ENCODE measurements at regions not wholly inside any gene's neighbourhood (a gene's known extent, or its start where the extent isn't known, plus 50 kb on each side); places are given as distances from the start of the nearest gene placed in this dataset.

- H3K14ac ChIP-seq (ENCODE audit: insufficient read length) = no peak overlapping the region
- H3K4me2 ChIP-seq (ENCODE audit: insufficient read depth in 1 of 2, low read depth in 2 of 2, low read length in 2 of 2) = no peak overlapping the region
- no peak overlapping the region for H3K4me3 ChIP-seq (ENCODE audit: extremely low read depth in 1 of 4, insufficient read depth in 2 of 4, low read depth in 3 of 4, low read length in 4 of 4)
- no peak overlapping the region for H4K91ac ChIP-seq (replicated peaks; ENCODE audit: insufficient read length, low read length)
- H3K9me3 ChIP-seq (ENCODE audit: insufficient read depth in 2 of 2, low read depth in 1 of 2, low read length in 1 of 2) = peaks cover 17 to 27% of the 10 kb centered on the region in 2 experiments
- no peak overlapping the region for H3K27ac ChIP-seq (ENCODE audit: low read depth, low read length)
- H4K20me1 ChIP-seq (replicated peaks in 1 of 2; ENCODE audit: control insufficient read depth in 1 of 2, insufficient read depth in 2 of 2, low read length in 2 of 2) = no peaks in the 10 kb centered on the region
- H3K36me3 ChIP-seq (ENCODE audit: control insufficient read depth in 2 of 4, insufficient read depth in 4 of 4, low read length in 3 of 4) = no peaks in the 10 kb centered on the region; a peak in 1 of 8 replicates
- H2AFZ ChIP-seq (ENCODE audit: low read length) = no peak overlapping the region
- no peak overlapping the region for H2BK120ac ChIP-seq (replicated peaks; ENCODE audit: low read depth, low read length)
- no peak overlapping the region for H3K9ac ChIP-seq (replicated peaks in 1 of 4; ENCODE audit: extremely low read depth in 1 of 4, low read depth in 3 of 4, low read length in 3 of 4)
- H3K79me1 ChIP-seq (ENCODE audit: low read depth, low read length) = no peaks in the 10 kb centered on the region
- FAIRE-seq (no peak), DNase-seq (ENCODE audit: low read depth in 1 of 2, low spot score in 2 of 2) (no peak)
- no peak overlapping the region for H2BK5ac ChIP-seq (ENCODE audit: low read depth, low read length)
- no peak overlapping the region for H2AK5ac ChIP-seq (ENCODE audit: low read depth, low read length)
- no peaks in the 10 kb centered on the region for H3K79me2 ChIP-seq (ENCODE audit: control insufficient read depth in 1 of 2, insufficient read depth in 2 of 2, low read length in 2 of 2)
- WGBS, 2 experiments (ENCODE audit: extremely low coverage in 1 of 2, insufficient coverage in 1 of 2, insufficient read length in 1 of 2, insufficient replicate concordance in 2 of 2, low coverage in 1 of 2, low lambda C conversion rate in 2 of 2, missing lambda C conversion rate in 1 of 2) = 92% methylated on average over 1 of the region's 1 CpG; no CpG with 5 or more reads in 1 of the 2 experiments
- H3K23me2 ChIP-seq (ENCODE audit: low read depth, low read length) = no peaks in the 10 kb centered on the region
- H2BK20ac ChIP-seq (ENCODE audit: low read length) = no peak overlapping the region
- H4K5ac ChIP-seq (ENCODE audit: insufficient read length, low read depth, low read length) = no peak overlapping the region
- no peak overlapping the region for H3K23ac ChIP-seq (ENCODE audit: insufficient read length)
- no peaks in the 10 kb centered on the region for H3K27me3 ChIP-seq (replicated peaks in 1 of 4; ENCODE audit: control insufficient read depth in 3 of 4, extremely low read depth in 1 of 4, insufficient read depth in 3 of 4, low read length in 3 of 4)
- no peak overlapping the region for H4K8ac ChIP-seq (ENCODE audit: extremely low read depth, insufficient read depth, low read length)
- H3K4me1 ChIP-seq (replicated peaks in 1 of 4; ENCODE audit: control insufficient read depth in 3 of 4, insufficient read depth in 4 of 4, low read length in 3 of 4) = no peaks in the 10 kb centered on the region
- ChIA-PET CTCF (ENCODE audit: partially characterized antibody) (no interaction called here), POLR2A (ENCODE audit: partially characterized antibody) (no interaction called here)
- no peak overlapping the region for H3K56ac ChIP-seq (replicated peaks; ENCODE audit: insufficient read length, low read depth, low read length)
- no peak overlapping the region for H2BK15ac ChIP-seq (ENCODE audit: low read length)
- no peak overlapping the region for H3K18ac ChIP-seq (ENCODE audit: extremely low read depth, low read length)
- no peak overlapping the region for H2BK12ac ChIP-seq (ENCODE audit: low read depth, low read length)
- no peak overlapping the region for H3K4ac ChIP-seq (replicated peaks; ENCODE audit: insufficient read length, low read depth, low read length)
- TF ChIP-seq EP300 (IDR thresholded peaks at IDR 0.05; ENCODE audit: borderline replicate concordance in 1 of 2, low read depth in 2 of 2, low read length in 2 of 2) = no peak
- no peak for TF ChIP-seq TAF1 (IDR thresholded peaks at IDR 0.05; ENCODE audit: low read depth, low read length)
These were observed 81.5 kb upstream of the GALNT17 start for GRCh38 chr7:71050492-71050891.

Measured in H1 (cell line).